ENCODE measurements at regions not wholly inside any gene's neighbourhood (a gene's known extent, or its start where the extent isn't known, plus 50 kb on each side); places are given as distances from the start of the nearest gene placed in this dataset.

- TF ChIP-seq, protein P1, sequence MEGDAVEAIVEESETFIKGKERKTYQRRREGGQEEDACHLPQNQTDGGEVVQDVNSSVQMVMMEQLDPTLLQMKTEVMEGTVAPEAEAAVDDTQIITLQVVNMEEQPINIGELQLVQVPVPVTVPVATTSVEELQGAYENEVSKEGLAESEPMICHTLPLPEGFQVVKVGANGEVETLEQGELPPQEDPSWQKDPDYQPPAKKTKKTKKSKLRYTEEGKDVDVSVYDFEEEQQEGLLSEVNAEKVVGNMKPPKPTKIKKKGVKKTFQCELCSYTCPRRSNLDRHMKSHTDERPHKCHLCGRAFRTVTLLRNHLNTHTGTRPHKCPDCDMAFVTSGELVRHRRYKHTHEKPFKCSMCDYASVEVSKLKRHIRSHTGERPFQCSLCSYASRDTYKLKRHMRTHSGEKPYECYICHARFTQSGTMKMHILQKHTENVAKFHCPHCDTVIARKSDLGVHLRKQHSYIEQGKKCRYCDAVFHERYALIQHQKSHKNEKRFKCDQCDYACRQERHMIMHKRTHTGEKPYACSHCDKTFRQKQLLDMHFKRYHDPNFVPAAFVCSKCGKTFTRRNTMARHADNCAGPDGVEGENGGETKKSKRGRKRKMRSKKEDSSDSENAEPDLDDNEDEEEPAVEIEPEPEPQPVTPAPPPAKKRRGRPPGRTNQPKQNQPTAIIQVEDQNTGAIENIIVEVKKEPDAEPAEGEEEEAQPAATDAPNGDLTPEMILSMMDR (IDR thresholded peaks at IDR 0.05; ENCODE audit: insufficient read depth, low read length, poor library complexity, severe bottlenecking): no peak
- TF ChIP-seq EZH2phosphoT487 (conservative IDR thresholded peaks at IDR 0.05; ENCODE audit: low read length): no peak
These were observed 415.3 kb downstream of the KIF2B start for GRCh38 chr17:54237911-54238515.
